HEK293 (cell line): ENCODE measurements at regions not wholly inside any gene's neighbourhood (a gene's known extent, or its start where the extent isn't known, plus 50 kb on each side); places are given as distances from the start of the nearest gene placed in this dataset.
A peak's percentile ranks its signal among the peaks of the same experiment; 100 is the strongest.
"Not testable (repeated sequence)": the region's sequence is repeated elsewhere in the genome, so short reads cannot be mapped to it uniquely, and the experiment has no call there.

ENCODE experiments used
- CTCF ChIA-PET: fragments of 350-600 bp; formaldehyde crosslinking; extraction: SDS; loops from one replicate; lab custom pipeline; 2021; ENCODE audit warnings: antibody characterized with exemption; lab: Yijun Ruan, JAX
- POLR2A ChIA-PET: fragments of 300-600 bp; formaldehyde crosslinking; extraction: SDS; loops from one replicate; lab custom pipeline; 2020; ENCODE audit warnings: antibody characterized with exemption, inconsistent platforms; lab: Yijun Ruan, JAX
- H3K27ac ChIP-seq: fragments of 200-500 bp; sonication (Bioruptor generic); 2 replicates; pipeline ENCODE4 v1.5.1; 2014; ENCODE audit warnings: low read depth, low read length, control low read depth, inconsistent platforms; ENCODE audit errors: extremely low read depth
- H3K36me3 ChIP-seq, 2 experiments: fragments of 200-500 bp in 1 of 2; sonication (Bioruptor generic) in 1 of 2; 1 replicate in 1 of 2; 2 replicates in 1 of 2; pipeline ENCODE4 v1.5.1; 2014 to 2017; ENCODE audit warnings: inconsistent platforms in 2 of 2, low read length in 2 of 2; ENCODE audit not compliant: control insufficient read depth in 2 of 2, insufficient read depth in 1 of 2
- H3K4me1 ChIP-seq: fragments of 200-500 bp; sonication (Bioruptor generic); 2 replicates; pipeline ENCODE4 v1.5.1; 2014; ENCODE audit warnings: mild to moderate bottlenecking, low read length, inconsistent platforms; ENCODE audit not compliant: control insufficient read depth, insufficient read depth
- H3K4me3 ChIP-seq: 2 replicates; pipeline ENCODE4 v1.5.1; 2011; ENCODE audit warnings: low read depth, mild to moderate bottlenecking, control low read depth, low read length, moderate library complexity
- H3K9me3 ChIP-seq: fragments of 200-500 bp; sonication (Bioruptor generic); 2 replicates; pipeline ENCODE4 v1.5.1; 2014; ENCODE audit warnings: low read depth, low read length, inconsistent platforms; ENCODE audit not compliant: control insufficient read depth, insufficient read depth
- KLF17 ChIP-seq: fragments of 450-650 bp; formaldehyde crosslinking; IDR thresholded peaks from 2 replicates; pipeline ENCODE4 v1.5.1; 2016; ENCODE audit warnings: missing biosample characterization, missing genetic modification characterization
- PBX3 ChIP-seq: sonication (generic); formaldehyde crosslinking; IDR thresholded peaks from 2 replicates; pipeline ENCODE4 v1.8.1; 2022; ENCODE audit warnings: mild to moderate bottlenecking, moderate library complexity, missing genetic modification reagents
- SALL2 ChIP-seq: fragments of 450-650 bp; formaldehyde crosslinking; IDR thresholded peaks from 2 replicates; pipeline ENCODE4 v1.5.0; 2017; ENCODE audit warnings: missing biosample characterization, mild to moderate bottlenecking, missing genetic modification characterization, borderline replicate concordance
- ZBTB10 ChIP-seq: fragments of 450-650 bp; formaldehyde crosslinking; IDR thresholded peaks from 2 replicates; pipeline ENCODE4 v1.5.1; 2016; ENCODE audit warnings: missing biosample characterization, missing genetic modification characterization
- ZBTB17 ChIP-seq: fragments of 450-650 bp; formaldehyde crosslinking; IDR thresholded peaks from 2 replicates; pipeline ENCODE4 v1.5.1; 2016; ENCODE audit warnings: missing biosample characterization, missing genetic modification characterization
- ZBTB6 ChIP-seq: fragments of 450-650 bp; formaldehyde crosslinking; IDR thresholded peaks from 2 replicates; pipeline ENCODE4 v1.5.1; 2017; ENCODE audit warnings: missing biosample characterization, missing genetic modification characterization
- ZIC2 ChIP-seq: fragments of 450-650 bp; formaldehyde crosslinking; IDR thresholded peaks from 2 replicates; pipeline ENCODE4 v1.5.1; 2016; ENCODE audit warnings: missing biosample characterization, missing genetic modification characterization
- ZNF169 ChIP-seq: fragments of 450-650 bp; formaldehyde crosslinking; IDR thresholded peaks from 2 replicates; pipeline ENCODE4 v1.5.1; 2016; ENCODE audit warnings: missing biosample characterization, missing genetic modification characterization
- ZNF2 ChIP-seq: fragments of 450-650 bp; formaldehyde crosslinking; IDR thresholded peaks from 2 replicates; pipeline ENCODE4 v1.5.1; 2016; ENCODE audit warnings: missing biosample characterization, missing genetic modification characterization
- ZNF433 ChIP-seq: fragments of 450-650 bp; formaldehyde crosslinking; IDR thresholded peaks from 2 replicates; pipeline ENCODE4 v1.5.1; 2016; ENCODE audit warnings: missing biosample characterization, missing genetic modification characterization, low read depth
- ZNF600 ChIP-seq: fragments of 450-650 bp; formaldehyde crosslinking; IDR thresholded peaks from 2 replicates; pipeline ENCODE4 v1.5.1; 2016; ENCODE audit warnings: missing biosample characterization, missing genetic modification characterization
- ZNF621 ChIP-seq: fragments of 450-650 bp; formaldehyde crosslinking; IDR thresholded peaks from 2 replicates; pipeline ENCODE4 v1.5.1; 2017; ENCODE audit warnings: missing biosample characterization, missing genetic modification characterization
- ZNF654 ChIP-seq: fragments of 450-650 bp; formaldehyde crosslinking; IDR thresholded peaks from 2 replicates; pipeline ENCODE4 v1.5.1; 2016; ENCODE audit warnings: low read depth, missing biosample characterization, missing genetic modification characterization
- ZNF792 ChIP-seq: fragments of 450-650 bp; formaldehyde crosslinking; IDR thresholded peaks from 2 replicates; pipeline ENCODE4 v1.5.1; 2016; ENCODE audit warnings: missing biosample characterization, missing genetic modification characterization
- ZSCAN4 ChIP-seq: fragments of 450-650 bp; formaldehyde crosslinking; IDR thresholded peaks from 2 replicates; pipeline ENCODE4 v1.5.1; 2017; ENCODE audit warnings: missing biosample characterization, missing genetic modification characterization

- Histone ChIP-seq H3K4me1 (no peaks in the 10 kb centered on the region), H3K27ac (no peak overlapping the region), H3K36me3 (no peaks in the 10 kb centered on the region), H3K4me3 (no peak overlapping the region)
- POLR2A ChIA-PET: no interaction called here
- no peak for TF ChIP-seq ZNF433 (tag by site-specific recombination)
- no peak for TF ChIP-seq ZNF654
- TF ChIP-seq ZNF169 (tag by site-specific recombination): no peak
- TF ChIP-seq SALL2 (tag by site-specific recombination): no peak
- TF ChIP-seq, all 188 proteins: peak for 0
- no peaks in the 10 kb centered on the region for H3K9me3 ChIP-seq
- CTCF ChIA-PET: interaction anchor here (0.5 kb wide), 1 partner anchor 128 kb away, joined by 3 read pairs; no protein-coding TSS in a partner anchor
These were observed 149.0 kb downstream of the AHSP start for GRCh38 chr16:31676731-31677130.

DNA sequence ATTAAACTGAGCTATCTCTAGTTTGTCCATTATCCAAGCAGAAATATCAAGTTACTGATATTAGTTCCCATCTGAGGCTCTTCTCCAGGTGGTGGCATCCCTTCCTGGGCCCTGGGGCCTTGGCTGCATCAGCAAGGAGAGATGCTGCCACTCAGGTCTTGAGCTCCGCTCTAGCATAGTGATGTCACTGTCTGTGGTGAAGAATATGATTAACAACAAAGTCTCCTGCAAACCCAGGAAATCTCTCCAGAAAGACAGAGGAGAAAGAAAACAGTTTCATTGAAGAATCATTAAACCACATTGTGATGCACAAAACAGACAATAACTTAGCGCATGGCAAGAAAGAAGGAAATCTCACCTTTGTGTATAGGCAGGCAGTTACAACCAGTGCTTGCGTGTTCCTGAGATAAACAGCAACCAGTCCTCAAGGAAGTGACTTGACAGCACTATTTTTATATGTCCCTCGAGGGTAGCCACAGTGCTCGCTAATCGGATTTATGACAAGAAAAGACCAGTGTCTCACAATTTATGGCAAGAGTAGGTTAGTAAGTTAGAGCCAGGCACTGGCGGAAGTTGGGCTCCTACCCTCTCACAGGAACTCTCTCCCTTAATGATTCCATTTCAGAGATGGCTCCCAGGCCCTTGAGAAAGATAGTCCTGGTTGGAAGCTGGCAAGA, 151.1 kb downstream of the AHSP start:
- Histone ChIP-seq H3K4me1 (no peaks in the 10 kb centered on the region), H3K36me3 (no peaks in the 10 kb centered on the region), H3K4me3 (no peak overlapping the region), H3K9me3 (no peaks in the 10 kb centered on the region), H3K27ac (no peak overlapping the region)
- CTCF ChIA-PET: interaction anchor here (0.7 kb wide), 1 partner anchor 15 kb away, joined by 3 read pairs; no protein-coding TSS in a partner anchor
- POLR2A ChIA-PET: no interaction called here
- TF ChIP-seq PBX3 (CRISPR knock-in tag) (no peak), ZNF654 (no peak), ZNF792 (tag by site-specific recombination) (no peak), ZSCAN4 (no peak), ZIC2 (no peak)

DNA sequence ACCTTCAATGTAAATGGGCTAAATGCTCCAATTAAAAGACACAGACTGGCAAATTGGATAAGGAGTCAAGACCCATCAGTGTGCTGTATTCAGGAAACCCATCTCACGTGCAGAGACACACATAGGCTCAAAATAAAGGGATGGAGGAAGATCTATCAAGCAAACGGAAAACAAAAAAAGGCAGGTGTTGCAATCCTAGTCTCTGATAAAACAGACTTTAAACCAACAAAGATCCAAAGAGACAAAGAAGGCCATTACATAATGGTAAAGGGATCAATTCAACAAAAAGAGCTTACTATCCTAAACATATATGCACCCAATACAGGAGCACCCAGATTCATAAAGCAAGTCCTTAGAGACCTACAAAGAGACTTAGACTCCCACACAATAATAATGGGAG, 161.6 kb downstream of the AHSP start:
- H3K9me3 ChIP-seq, H3K36me3 ChIP-seq, CTCF ChIA-PET, H3K4me3 ChIP-seq, H3K27ac ChIP-seq, POLR2A ChIA-PET, H3K4me1 ChIP-seq: not testable (repeated sequence)

- H3K4me1 ChIP-seq, H3K27ac ChIP-seq, POLR2A ChIA-PET, CTCF ChIA-PET, H3K36me3 ChIP-seq, H3K9me3 ChIP-seq, H3K4me3 ChIP-seq: not testable (repeated sequence)
These were observed 164.6 kb downstream of the AHSP start for GRCh38 chr16:31692338-31692737.

DNA sequence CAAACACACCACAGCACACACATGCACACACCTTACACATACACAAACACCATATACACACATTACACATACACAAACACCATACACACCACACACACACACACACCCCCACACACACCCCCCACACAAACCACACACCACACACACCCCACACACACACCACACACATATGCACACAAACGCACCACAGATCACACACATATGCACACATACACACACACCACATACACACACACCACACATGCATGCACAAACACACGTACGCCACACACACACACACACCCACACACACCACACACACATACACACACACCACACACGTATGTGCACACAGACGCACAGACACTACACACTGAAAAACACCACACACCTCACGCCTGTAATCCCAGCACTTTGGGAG, 166.0 kb downstream of the AHSP start:
- Histone ChIP-seq H3K36me3 (no peaks in the 10 kb centered on the region), H3K4me3 (no peak overlapping the region), H3K4me1 (no peaks in the 10 kb centered on the region), H3K27ac (no peak overlapping the region), H3K9me3 (no peaks in the 10 kb centered on the region)
- ChIA-PET POLR2A (no interaction called here), CTCF (interaction anchor here (0.6 kb wide), 2 partner anchors 207 to 401 kb away, joined by 3 read pairs; no protein-coding TSS in a partner anchor)
- 0 out of 2 replicates have a peak, but pooled peaks have one; percentile 59 for TF ChIP-seq ZNF621 (tag by site-specific recombination)
- no peak for TF ChIP-seq KLF17
- no peak for TF ChIP-seq ZBTB6 (tag by site-specific recombination)
- TF ChIP-seq ZBTB10 (tag by site-specific recombination): no peak
- no peak for TF ChIP-seq ZBTB17 (tag by site-specific recombination)
- no peak for TF ChIP-seq ZNF600 (tag by site-specific recombination)
- TF ChIP-seq ZSCAN4: peak; percentile 40; the same call in 1 of the 2 replicates
- TF ChIP-seq ZNF2 (tag by site-specific recombination): no peak
